HG03097 (cell line): ENCODE measurements at regions not wholly inside any gene's neighbourhood (a gene's known extent, or its start where the extent isn't known, plus 50 kb on each side); places are given as distances from the start of the nearest gene placed in this dataset.

Source experiments
- ATAC-seq: cut with Tn5 transposase; IDR thresholded peaks from one replicate; pipeline ENCODE4 v1.9.1; 2021; ENCODE audit not compliant: unreplicated experiment, low FRiP score

DNA sequence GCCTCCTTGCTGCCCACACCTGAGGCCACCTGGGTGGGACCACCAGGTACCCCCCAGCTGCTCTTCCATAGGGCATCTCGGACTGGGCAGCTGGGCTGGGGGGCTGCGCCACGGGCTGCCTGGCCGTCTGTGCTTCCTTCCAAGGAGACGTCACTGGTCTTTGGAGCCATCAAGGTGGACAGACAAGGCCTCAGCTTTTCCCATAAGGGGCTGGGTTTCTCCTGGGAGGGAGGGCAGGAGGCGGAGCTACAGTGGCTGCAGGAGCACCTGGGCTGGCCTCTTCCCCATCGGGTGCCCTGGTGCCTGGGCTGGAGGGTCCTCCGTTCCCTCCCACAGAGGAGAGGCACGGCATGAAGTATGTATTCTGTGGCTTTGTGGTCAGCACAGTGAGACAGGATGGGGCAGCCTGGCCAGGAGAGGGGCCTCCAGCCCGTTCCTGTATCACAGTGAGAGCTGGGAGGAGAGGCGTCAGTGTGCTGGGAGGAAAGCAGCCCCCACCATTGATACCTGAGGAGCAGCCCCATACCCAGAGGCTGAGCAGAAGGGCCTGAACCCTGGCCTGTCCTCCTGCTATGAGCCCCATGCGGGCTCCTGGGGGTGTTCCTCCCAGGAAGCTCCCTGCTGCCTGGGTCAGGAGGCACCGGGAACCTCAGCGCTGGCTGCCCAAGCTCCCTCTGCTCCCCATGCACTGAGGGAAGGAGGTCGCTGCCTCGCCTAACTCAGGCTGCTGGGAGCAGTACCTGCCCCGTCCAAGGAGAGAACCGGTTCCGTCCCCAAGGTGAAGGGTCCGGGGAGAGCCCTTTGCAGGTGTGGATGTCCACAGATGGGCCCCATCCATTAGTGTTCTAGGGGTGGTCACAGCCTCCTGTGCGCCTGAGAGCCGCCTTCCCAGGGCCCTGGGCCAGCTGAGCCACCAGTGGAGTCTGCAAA is 1075.0 kb downstream of the BRD1 start:
- ATAC-seq, result no peak

DNA sequence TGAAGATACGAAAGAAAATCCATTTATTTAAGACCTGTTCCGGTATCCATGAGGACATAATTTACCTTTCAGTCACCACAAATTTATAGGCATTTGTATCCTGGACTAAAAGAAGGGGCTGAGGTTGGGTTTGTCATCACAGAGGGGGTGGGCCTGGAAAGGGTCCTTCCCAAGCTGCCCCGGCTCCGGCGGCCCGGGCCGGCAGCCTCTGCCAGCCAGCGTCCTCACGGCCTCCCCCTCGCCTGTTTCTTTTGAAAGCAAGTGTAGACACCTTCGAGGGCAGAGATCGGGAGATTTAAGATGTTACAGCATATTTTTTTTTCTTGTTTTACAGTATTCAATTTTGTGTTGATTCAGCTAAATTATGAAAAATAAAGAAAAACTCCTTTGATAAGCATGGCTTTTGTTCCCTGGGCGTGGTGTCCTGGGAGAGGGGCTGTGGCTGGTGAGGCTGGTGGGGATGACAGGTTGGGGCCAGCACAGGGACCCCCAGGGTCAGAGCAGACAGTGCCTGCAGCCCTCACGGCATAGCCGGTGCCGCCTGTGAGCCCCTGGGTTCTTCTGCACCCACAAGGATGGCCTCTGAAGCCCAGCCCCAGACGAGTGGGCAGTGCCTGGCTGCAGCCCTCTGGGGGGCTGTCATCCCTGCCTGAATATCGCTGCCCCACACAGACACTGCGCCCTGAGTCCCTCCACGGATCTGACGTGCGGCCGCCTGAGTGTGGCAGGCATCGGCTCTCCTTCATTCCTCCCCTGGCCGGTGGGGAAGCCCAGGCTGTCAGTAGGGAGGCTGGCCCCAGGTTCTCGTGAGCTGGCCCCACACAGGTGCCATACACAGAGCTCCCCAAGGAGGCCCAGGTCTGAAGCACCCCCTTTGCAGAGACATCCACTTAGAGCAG is 1075.9 kb downstream of the BRD1 start:
- no peak for ATAC-seq

DNA sequence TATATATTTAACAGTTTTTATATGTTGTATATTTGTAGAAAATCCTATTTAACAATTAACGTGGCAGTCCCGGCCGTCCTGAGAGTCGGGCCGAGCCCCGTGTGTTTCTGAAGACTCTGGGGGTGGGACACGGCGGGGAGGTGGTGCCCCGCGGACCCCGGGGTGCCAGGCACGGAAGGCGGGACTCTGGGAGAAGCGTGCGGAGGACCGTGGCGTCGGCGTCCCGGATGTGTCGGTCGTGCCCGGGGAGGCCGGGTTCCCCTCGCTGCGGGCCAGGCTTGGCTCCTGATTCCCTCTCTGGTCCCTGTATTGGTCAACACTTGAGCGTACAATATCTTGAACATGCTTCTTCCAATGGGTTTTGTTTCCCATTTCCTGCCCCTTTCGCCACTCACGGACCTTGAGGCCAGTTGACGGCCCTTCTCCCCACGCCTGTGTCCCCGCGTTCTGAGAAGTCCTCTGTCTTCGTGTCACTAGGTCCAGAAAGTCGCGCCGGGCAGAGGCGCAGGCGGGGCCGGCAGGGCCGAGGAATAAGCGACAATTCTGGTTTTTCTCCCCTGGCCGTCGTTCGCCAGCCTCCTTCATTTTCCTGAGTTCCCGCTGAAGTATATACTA is 1076.7 kb downstream of the BRD1 start:
- ATAC-seq, result no peak

DNA sequence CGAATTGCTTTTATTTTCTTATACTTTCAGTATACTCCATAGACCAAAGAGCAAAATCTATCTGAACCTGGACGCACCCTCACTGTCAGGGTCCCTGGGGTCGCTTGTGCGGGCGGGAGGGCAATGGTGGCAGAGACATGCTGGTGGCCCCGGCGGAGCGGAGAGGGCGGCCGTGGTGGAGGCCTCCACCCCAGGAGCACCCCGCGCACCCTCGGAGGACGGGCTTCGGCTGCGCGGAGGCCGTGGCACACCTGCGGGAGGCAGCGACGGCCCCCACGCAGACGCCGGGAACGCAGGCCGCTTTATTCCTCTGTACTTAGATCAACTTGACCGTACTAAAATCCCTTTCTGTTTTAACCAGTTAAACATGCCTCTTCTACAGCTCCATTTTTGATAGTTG is 1077.4 kb downstream of the BRD1 start:
- ATAC-seq, result no peak

DNA sequence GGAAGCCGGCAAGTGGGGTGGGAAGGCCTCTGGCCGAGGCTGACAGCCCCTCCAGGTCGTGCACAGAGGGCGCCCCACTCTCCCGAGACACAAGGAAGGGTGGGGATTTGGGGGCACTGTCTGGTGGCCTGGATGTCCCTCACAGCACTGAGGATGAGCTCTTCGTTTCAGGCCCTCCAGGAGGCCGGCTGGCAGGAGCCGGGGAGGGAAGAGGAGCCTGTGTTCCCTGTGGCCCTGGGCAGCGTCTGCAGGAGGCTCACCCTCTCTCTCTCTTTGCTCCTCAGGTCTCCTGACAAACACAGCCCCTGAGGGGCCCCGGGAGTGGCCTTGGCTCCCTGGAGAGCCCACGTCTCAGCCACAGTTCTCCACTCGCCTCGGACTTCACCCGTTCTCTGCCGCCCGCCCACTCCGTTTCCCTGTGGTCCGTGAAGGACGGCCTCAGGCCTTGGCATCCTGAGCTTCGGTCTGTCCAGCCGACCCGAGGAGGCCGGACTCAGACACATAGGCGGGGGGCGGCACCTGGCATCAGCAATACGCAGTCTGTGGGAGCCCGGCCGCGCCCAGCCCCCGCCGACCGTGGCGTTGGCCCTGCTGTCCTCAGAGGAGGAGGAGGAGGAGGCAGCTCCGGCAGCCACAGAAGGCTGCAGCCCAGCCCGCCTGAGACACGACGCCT is 1078.0 kb downstream of the BRD1 start:
- ATAC-seq, result no peak

DNA sequence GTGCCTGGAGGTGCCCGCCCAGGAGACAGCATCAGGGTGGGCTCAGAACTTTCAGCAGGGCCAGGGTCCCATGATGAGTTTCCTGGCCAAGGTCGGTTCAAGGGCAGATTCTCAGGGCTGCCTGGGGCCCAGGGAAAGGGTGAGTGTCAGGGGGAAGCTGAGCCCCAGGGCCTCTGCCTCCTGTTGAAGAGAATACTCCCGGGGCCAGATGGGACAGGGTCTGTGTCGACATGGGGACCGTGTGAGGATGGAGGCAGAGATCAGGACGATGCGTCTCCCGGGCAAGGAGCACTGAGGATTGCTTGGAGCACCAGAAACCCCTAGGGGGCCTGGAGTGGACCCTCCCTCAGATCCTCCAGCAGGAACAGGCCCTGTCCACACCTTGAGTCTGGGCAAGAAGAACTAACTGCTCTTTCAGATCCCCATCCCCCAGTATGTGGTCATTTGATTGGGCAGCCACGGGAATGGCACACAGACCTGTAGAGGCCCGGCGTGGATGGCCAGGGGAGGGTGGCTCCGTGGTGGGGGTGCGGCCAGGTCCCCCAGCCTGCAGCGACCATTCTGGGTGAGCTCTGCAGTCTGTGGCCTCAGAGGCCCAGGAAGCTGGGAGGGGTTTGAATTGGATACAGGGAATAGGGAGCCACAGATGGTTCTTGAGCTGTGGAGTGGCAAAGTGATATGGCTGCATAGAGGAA is 1078.7 kb downstream of the BRD1 start:
- ATAC-seq, result no peak

DNA sequence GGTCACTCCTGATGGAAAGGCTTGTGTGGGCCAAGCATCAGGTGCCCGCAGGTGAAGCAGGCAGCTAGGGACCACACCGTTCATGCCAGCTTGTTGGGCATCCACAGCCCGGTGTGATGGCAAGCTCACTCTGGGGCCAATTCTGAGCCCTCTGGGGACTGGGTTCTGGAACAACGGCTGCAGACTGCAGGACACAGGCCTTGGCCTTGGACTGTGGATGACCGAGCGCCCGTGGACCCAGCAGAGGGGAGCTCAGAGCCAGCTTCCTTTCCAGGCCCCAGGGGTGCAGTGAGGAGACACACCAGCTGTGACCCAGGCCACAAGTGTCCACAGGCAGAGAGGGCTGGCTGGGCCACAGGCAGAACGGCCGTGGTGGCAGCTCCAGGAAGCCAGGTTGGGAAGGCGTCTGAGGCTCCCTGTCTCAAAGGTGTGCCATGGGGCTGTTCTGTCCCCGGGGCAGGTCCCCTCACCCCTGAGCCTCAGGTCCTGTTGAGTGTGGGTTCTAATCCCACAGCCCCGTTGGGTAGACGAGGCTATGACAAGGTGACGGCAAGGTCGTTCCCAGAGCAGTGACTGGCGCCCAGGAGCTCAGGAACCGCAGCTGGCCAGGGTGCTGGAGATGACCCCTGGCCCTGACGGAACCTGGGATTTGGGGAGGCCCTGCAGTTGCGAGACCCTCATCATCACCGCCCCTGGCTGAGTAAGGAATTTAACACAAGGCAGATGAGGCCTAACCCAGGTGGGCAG is 1079.4 kb downstream of the BRD1 start:
- ATAC-seq, result no peak

DNA sequence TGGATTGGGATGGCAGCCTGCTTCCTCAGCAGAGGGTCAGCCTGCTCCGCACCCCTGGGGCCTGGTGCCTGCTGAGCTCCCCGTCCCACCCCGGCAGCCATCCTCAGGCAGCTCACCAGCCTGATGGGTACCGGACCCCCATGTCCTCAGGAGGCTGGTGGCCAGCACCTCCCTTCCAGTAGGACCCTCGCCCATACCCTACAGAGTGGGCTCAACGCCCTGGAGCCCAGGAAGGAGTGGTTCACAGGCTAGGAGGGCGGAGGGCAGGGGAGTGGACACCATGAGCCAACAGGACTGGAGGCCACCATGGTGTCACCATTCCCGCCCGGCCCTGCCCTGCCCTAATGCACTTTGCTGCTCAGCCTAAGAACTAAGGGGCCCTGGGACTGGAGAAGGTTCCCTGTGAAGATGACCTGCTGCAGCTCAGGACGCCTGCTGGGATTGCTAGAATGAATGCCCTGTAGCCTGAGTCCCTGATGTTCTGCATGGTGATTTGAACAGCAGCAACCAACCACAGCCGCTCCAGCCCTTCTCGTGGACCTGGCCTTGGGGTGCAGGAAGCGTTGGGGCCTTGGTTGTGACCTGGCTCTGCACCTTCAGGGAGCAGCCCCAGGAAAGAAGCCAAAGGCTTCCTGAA is 1080.8 kb downstream of the BRD1 start:
- ATAC-seq, result no peak

DNA sequence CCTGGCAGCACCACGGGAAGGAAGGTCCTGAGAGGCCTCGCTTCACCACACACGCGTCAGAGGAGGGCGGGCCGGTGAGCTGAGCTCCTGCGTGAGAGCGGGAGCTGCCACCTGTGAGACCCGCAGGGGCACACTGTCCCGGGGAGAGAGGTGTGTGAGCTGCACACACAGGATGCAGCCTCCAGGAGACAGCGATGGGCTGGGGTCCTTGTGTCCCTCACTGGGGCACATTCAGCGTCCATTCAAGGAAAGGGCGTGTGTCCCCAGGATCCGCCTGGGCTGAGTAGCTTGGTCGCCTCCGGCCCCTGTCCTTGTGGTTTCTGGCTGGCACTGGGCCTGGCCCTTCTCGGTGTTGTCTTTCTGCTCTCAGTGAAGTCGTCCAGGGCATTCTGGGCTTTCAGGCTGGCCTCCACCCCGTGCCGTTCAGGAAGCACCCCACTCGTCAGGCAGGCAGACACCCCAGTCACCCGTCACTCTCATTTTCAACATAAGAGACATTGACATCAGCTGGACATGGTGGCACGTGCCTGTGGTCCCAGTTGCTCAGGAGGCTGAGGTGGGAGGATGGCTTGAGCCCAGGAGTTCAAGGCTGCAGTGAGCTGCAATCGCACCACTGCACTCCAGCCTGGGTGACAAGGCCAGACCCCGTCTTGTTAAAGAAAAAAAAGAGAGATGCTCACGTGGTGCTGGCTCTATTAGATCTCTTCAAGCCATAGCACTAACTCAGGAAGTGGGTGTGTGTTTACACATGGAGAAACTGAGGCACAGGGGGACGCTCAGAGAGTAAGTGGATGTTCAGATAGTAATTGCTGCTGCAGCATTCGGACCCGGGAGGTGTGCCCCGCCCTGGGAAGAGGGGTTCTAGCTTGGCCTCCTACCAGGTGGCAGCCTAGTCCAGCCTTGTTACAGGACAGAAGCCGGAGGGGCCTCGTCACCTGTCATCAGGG is 1081.6 kb downstream of the BRD1 start:
- ATAC-seq, result no peak

DNA sequence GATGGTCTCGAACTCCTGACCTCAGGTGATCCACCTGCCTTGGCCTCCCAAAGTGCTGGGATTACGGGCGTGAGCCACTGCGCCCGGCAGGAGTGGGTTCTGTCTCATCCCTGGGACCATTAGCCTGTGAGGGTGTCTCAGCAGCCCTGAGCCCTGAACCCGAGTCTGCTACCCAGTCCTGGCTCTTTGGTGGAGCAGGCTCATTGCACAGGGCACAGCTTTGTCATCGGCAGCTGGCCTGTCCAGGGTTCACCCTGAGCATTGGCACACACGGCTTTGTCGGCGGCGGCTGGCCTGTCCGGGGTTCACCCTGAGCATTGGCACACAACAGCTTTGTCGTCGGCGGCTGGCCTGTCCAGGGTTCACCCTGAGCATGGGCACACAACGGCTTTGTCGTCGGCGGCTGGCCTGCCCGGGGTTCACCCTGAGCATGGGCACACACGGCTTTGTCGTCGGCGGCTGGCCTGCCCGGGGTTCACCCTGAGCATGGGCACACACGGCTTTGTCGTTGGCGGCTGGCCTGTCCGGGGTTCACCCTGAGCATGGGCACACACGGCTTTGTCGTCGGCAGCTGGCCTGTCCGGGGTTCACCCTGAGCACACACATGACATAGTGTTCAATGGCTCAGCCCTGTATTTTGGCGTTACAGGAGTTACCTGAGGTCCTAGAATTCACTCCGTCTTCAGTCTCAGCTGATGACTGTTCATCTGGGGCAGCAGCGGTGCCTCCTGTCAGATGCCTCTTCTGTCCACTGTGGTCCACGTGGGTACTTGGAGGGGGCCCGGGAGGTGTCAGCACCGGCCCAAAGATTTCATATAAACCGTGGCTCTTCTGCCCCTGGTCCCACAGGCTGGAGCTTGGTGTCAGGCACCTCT is 1082.5 kb downstream of the BRD1 start:
- no peak for ATAC-seq

DNA sequence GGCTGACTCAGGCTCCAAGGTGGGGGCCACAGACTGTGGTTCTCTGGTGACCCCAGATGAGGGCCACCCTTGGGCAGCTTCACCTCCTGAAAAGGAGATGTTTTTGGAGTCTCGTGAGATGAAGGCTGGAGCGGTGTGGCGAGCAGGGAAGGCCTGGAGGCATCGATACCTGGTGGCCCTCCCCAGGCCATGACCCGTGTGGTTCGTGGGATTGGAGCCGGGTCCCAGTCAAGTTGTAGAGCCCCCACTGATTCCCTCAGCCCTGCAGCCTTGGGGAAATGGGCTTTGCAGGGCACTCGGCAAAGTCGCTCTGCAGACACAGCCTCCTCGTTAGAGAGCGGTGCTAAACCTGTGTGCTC is 1083.4 kb downstream of the BRD1 start:
- no peak for ATAC-seq

DNA sequence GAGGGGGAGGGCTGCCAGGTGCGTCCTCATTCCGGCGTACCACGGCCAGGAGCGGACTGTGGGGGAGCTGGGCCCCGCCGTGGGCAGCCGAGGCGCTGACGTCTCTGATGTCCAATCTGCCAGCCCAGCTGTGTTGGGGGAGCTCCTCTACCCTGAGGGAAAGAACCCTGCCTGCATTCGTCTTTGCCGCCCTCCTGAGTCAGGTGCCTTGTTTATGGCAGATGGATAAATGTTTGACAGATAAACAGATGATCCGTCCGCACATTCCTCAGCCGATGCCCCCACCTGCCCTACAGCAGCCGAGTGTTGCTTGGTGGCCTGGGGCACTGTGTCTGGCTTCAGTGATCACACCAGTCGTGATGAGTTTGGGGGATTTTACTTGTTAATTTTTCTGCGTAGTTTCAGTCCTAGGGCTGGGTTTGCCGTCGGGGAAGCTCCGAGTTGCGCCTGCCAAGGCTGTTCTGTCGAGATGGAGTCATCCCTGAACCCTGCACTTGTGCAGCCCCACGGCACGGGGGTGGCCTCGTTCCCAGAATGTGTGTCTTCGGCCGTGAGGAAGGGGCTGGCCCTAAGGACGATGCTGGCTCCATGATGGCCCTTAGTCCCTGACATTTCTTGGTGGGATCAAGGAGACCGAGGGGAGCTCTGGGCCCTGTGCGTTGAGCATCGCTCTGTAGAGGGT is 1083.9 kb downstream of the BRD1 start:
- ATAC-seq, result no peak

DNA sequence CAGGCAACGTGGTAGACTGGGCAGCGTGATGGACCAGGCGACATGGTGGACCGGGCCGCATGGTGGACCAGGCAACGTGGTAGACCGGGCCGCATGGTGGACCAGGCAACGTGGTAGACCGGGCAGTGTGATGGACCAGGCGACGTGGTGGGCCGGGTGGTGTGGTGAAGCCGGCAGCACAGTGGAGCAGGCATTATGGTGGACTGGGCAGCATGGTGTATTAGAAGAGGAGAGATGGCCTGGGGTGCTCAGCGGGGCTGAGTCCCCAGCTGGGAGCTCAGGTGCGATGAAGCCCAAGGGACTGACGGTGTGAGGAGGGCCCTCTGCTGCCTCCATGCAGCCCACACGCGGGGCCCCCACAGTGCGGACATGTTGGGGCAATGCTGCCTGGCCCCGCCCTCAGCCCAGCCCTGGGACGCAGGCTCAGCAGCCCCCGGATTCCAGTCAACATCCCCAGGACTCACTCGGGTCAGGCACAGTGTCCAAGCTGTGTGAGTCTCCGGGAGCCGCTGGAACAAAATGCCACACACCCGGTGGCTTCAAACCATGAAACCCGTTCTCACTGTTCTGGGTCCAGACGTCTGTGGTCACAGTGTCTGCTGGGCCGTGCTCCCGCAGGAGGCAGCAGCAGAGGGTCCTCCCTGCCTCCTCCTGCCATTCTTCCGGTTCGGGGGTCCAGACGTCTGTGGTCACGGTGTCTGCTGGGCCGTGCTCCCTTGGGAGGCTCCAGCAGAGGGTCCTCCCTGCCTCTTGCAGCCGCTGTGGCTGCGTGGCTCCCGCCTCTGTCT is 1084.9 kb downstream of the BRD1 start:
- ATAC-seq, result no peak

DNA sequence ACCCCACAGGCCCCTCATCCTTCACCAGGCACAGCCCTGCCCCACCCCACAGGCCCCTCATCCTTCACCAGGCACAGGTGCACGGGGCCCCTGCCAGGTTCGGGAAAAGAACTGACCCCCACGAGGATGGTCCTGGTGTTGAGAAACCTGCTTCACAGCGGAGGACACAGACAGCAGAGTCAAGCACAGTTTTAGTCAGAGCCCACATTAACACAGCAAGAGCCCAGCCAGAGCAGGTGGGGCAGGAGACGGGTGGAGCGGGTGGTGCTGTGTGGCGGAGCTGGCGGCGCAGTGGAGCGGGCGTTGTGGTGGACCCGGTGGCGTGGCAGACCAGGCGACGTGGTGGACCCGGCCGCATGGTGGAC is 1085.5 kb downstream of the BRD1 start:
- ATAC-seq, result no peak

DNA sequence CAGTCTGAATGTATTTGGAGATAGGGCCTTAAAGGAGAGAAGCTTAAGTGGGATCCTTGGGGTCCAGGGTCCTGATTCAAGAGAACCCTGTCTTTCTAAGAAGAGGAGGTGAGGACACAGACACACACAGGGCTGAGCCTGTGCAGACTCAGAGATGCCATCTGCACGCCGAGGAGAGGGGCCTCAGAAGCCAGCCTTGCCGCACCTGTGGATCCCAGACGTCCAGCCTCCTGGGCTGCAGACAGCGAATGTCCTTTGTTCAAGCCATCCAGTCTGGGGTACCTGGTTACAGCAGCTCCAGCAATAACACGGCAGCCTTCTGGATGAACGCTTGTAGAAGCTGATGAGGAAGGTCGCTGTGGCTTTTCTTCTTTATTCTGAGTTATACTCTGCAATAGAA is 1086.1 kb downstream of the BRD1 start:
- ATAC-seq, result no peak
